ENCODE measurements at regions not wholly inside any gene's neighbourhood (a gene's known extent, or its start where the extent isn't known, plus 50 kb on each side); places are given as distances from the start of the nearest gene placed in this dataset.

DNA sequence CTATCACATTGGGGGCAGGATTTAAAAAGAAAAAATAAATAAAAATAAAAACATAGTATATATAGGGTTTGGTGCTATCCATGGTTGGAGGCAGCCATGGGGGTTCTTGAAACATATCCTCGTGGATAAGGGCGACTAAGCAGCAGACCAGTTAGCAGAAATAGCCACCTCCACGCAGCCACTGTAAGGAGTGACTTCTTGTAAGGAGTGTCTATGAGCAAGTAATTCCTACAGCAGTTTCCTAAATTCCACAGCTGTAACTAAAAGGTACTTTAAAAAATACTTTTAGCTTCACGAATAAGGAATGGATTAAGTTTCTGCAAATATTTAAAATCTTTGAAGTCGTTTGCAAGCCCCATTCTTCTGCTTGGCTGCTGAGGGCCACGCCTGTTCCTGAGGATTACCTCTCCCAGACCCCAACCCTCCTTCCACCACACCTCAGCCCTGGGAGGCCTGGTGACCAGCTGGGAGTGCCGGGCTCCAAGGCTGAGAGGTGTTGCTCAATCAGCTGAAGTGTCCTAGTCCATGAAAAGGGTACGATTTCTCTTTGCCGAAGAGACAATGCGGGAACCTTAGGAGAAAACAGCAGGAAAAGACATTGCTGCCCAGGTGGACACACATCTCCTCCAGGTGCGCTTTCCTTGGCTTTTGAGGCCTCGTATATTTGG, 115.3 kb downstream of the ADSS2 start:
- no peak for DNase-seq
- H3K4me3 Mint-ChIP-seq = no peak overlapping the region
- no peak overlapping the region for H2AFZ ChIP-seq (ENCODE audit: insufficient read depth, low read depth, low read length, poor library complexity, severe bottlenecking)
- H4K20me1 ChIP-seq (ENCODE audit: insufficient read depth, low read length) = no peaks in the 10 kb centered on the region
- peak overlapping the region in 1 of 7 donors; percentile 81 for H3K27ac Mint-ChIP-seq
- H3K4me1 Mint-ChIP-seq = peaks cover 14% of the 10 kb centered on the region
- intact Hi-C loops (cut with micrococcal nuclease) = no loop called here
- H3K9me3 ChIP-seq (replicated peaks in 1 of 2; ENCODE audit: control insufficient read depth in 1 of 2, insufficient read depth in 1 of 2, low read length in 2 of 2) = no peaks in the 10 kb centered on the region
- 100% methylated on average over 4 of the region's 12 CpGs for WGBS (ENCODE audit: insufficient coverage)
- H3K9me3 Mint-ChIP-seq = peaks cover 0 to 12% (median 3%) of the 10 kb centered on the region in 7 donors
- TF ChIP-seq, protein P1, sequence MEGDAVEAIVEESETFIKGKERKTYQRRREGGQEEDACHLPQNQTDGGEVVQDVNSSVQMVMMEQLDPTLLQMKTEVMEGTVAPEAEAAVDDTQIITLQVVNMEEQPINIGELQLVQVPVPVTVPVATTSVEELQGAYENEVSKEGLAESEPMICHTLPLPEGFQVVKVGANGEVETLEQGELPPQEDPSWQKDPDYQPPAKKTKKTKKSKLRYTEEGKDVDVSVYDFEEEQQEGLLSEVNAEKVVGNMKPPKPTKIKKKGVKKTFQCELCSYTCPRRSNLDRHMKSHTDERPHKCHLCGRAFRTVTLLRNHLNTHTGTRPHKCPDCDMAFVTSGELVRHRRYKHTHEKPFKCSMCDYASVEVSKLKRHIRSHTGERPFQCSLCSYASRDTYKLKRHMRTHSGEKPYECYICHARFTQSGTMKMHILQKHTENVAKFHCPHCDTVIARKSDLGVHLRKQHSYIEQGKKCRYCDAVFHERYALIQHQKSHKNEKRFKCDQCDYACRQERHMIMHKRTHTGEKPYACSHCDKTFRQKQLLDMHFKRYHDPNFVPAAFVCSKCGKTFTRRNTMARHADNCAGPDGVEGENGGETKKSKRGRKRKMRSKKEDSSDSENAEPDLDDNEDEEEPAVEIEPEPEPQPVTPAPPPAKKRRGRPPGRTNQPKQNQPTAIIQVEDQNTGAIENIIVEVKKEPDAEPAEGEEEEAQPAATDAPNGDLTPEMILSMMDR (IDR thresholded peaks at IDR 0.05) = no peak
- H3K36me3 Mint-ChIP-seq = no peaks in the 10 kb centered on the region
- H3K9ac ChIP-seq (ENCODE audit: insufficient read depth, low read length, poor library complexity, severe bottlenecking) = no peak overlapping the region
- no peak overlapping the region for H3K4me3 ChIP-seq (replicated peaks in 1 of 3; ENCODE audit: low read depth in 2 of 3, low read length in 3 of 3)
- no peaks in the 10 kb centered on the region for H3K27me3 ChIP-seq (ENCODE audit: control insufficient read depth in 2 of 2, insufficient read depth in 2 of 2, low read length in 2 of 2)
- no peak overlapping the region for H3K27ac ChIP-seq (ENCODE audit: low read depth in 1 of 2, low read length in 2 of 2)
- H3K4me2 ChIP-seq (replicated peaks; ENCODE audit: extremely low read depth, low read length, poor library complexity, severe bottlenecking) = no peak overlapping the region
- peaks cover 10 to 12% of the 10 kb centered on the region in 2 donors for H3K4me1 ChIP-seq (ENCODE audit: control insufficient read depth in 1 of 2, insufficient read depth in 2 of 2, low read length in 2 of 2)
- peaks cover 0 to 1% (median 0%) of the 10 kb centered on the region in 3 donors for H3K27me3 Mint-ChIP-seq (ENCODE audit: low read depth in 3 of 3)
- no peaks in the 10 kb centered on the region for H3K36me3 ChIP-seq (replicated peaks in 1 of 2; ENCODE audit: control insufficient read depth in 1 of 2, insufficient read depth in 2 of 2, low read length in 2 of 2)
- no peaks in the 10 kb centered on the region for H3K79me2 ChIP-seq (ENCODE audit: insufficient read depth, low read length)

DNA sequence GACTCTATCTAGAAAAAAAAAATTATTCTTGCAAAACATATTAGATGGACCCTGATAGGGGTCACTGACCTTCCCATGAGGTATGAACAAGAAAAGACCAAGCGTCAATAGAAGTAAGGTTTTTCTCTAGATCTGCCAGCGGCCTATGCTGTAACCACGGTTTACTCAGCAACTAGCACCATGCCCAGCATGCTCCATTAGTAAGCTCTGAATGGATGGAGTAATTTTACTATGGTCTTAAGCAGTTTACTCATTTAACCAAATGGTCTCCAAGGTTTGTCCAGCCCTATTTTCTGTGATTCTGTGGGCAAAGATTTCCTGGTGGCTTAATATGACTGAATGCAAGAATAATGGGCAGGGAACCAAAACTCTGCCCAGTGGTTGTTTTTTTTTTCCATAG, 113.9 kb downstream of the ADSS2 start:
- Histone ChIP-seq H4K20me1 (ENCODE audit: insufficient read depth, low read length) (no peaks in the 10 kb centered on the region), H3K9me3 (replicated peaks in 1 of 2; ENCODE audit: control insufficient read depth in 1 of 2, insufficient read depth in 1 of 2, low read length in 2 of 2) (no peaks in the 10 kb centered on the region), H3K4me2 (replicated peaks; ENCODE audit: extremely low read depth, low read length, poor library complexity, severe bottlenecking) (no peak overlapping the region), H3K9ac (ENCODE audit: insufficient read depth, low read length, poor library complexity, severe bottlenecking) (no peak overlapping the region), H3K36me3 (replicated peaks in 1 of 2; ENCODE audit: control insufficient read depth in 1 of 2, insufficient read depth in 2 of 2, low read length in 2 of 2) (no peaks in the 10 kb centered on the region), H3K27ac (ENCODE audit: low read depth in 1 of 2, low read length in 2 of 2) (no peak overlapping the region), H2AFZ (ENCODE audit: insufficient read depth, low read depth, low read length, poor library complexity, severe bottlenecking) (no peak overlapping the region), H3K79me2 (ENCODE audit: insufficient read depth, low read length) (no peaks in the 10 kb centered on the region), H3K4me1 (ENCODE audit: control insufficient read depth in 1 of 2, insufficient read depth in 2 of 2, low read length in 2 of 2) (peaks cover 22 to 26% of the 10 kb centered on the region in 2 donors), H3K27me3 (ENCODE audit: control insufficient read depth in 2 of 2, insufficient read depth in 2 of 2, low read length in 2 of 2) (no peaks in the 10 kb centered on the region), H3K4me3 (replicated peaks in 1 of 3; ENCODE audit: low read depth in 2 of 3, low read length in 3 of 3) (no peak overlapping the region)
- Mint-ChIP-seq H3K36me3 (no peaks in the 10 kb centered on the region), H3K4me1 (peaks cover 26% of the 10 kb centered on the region), H3K4me3 (no peak overlapping the region), H3K27me3 (ENCODE audit: low read depth in 3 of 3) (peaks cover 0 to 1% (median 0%) of the 10 kb centered on the region in 3 donors), H3K27ac (no peak overlapping the region), H3K9me3 (peaks cover 0 to 6% (median 0%) of the 10 kb centered on the region in 7 donors)
- DNase-seq = no peak
- intact Hi-C loops (cut with micrococcal nuclease) = no loop called here
- no CpG with 5 or more reads among the region's 3 CpGs for WGBS (ENCODE audit: insufficient coverage)
- TF ChIP-seq, protein P1 (IDR thresholded peaks at IDR 0.05) = no peak

Data from CD14-positive monocyte (primary cell).